Brain pericyte (primary cell): ENCODE measurements at regions not wholly inside any gene's neighbourhood (a gene's known extent, or its start where the extent isn't known, plus 50 kb on each side); places are given as distances from the start of the nearest gene placed in this dataset.

Experiments used
- DNase-seq: peaks from one replicate; pipeline ENCODE4 v3.0.0-alpha.2; 2012; ENCODE audit warnings: low read depth, low spot score

DNA sequence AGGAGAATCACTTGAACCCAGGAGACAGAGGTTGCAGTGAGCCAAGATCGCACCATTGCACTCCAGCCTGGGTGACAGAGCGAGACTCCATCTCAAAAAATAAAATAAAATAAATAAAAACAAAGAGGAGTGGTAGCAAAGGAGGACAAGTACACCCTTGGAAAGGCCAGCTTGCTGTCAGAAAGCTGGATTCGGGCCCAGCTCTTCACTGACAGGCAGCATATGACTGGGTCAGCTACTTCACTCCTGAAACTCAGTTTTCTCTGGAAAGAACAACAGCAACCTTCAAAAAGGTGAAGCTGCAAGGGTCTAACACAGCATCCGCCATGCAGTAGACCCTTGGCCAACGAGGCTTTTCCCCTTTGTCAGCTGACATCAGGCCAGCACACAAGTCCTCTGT is 156.0 kb upstream of the TIAM1 start:
- no peak for DNase-seq

DNA sequence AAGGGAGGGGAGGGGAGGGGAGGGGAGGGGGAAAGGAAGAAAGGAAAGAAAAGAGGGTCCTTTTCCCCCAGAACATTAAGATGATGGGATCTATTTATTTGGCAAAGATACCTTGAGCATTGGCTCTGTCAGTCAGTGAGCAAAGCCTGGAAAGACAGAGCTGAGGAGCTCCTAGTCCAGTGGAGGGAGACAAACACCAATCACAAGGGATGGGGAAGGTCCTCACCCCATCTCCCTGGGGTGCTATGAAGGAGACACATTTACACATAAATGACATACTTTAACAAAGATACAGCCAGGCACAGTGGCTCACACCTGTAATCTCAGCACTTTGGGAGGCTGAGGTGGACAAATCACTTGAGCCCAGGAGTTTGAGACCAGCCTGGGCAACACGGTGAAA is 154.9 kb upstream of the TIAM1 start:
- DNase-seq = no peak

DNA sequence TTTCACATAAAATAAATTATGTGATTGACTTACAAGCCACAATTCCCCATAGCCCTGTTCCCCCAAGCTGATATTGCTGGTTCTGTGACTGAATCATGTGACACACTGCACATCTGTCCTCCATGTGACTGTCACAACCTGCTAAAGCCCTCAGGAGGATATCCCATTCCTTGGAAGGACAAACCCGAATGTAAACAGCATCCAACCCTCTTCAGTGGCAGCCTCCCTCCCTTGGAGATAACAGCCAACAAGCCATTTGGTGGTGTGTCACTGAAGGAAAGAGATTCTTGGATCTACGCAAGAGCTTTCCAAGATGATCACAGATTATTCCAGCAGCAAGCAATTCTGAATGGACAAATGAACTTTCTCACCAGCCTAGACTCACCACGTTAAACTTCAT is 153.9 kb upstream of the TIAM1 start:
- DNase-seq = no peak

DNA sequence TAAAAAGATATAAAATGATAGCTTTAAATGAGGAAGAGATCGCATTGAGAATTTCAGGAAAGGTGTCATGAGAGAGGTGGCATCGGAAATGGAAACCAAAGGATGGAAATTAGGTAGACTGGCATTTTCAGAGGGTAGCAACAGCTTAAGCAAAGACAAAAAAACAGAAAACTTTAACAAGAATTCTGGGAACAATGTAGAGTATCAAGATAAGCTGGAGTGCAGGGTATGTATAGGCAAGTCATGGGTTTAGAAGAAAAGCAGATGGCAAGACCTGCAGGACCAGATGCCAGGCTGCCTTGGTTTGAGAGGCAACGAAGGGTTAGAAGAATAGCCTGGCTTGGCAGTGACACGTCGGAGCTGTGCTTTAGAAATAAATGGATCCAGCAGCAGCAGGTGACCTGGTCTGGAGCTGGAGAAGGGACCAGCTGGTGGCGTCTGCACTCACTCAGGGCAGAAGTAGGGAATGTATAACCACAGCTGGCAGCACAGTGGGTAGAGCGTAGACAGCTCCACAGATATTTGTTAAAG is 149.4 kb upstream of the TIAM1 start:
- DNase-seq = no peak

DNA sequence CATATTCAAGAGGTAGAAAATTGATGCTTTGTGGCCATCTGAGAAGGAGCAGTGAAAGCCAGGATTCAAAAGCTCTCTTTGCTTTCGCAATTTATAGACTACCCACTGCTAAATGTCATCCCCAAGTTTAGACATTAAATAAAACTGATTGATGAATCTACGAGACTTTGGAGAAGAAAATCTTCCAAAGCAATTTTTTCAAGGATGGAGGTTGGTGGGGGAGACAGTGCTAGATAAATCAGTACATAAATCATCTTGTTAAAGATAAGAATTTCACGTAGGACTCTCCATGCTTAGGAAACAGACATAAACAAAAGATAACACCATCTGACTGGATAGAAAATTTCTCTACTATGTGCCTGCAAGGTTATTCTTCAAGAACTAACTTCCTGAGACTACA is 147.6 kb upstream of the TIAM1 start:
- DNase-seq = no peak

DNA sequence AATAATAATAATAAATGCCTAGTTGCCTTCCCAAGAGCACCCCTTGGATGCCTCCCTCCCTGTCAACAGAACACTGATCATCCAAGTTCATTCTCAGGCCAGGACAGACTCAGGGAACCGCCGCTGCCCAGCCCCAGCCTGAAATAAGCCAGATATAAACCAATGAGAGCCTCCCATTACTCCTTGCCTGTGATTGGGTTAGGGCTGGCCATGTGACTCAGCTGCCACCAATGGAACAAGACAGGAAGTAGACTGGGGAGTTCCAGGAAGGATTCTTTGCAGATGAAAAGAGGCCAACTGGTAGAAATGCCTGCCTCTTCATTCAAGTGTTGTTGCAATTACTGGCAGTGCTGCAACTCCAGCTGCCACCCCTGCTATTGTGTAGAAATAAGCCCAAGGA is 146.4 kb upstream of the TIAM1 start:
- no peak for DNase-seq

DNA sequence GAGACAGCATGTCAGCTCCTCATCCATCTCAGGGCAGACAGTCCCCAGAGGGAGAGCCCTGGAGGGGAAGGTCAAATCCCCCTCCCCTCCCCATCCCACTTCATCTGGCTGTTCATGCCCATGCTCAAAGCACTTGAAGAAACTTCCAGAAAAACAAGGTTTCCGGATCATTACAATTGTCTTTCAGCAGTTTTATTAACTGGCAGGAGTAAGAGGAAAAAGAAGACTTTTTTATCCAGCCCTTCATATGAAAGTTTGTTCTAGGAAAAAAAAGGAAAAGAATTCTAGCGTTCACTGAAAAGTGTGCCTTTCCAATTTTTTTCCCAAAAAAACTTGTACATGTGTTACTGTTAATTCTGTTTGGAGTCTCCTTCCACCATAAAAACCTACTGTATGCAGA is 145.7 kb upstream of the TIAM1 start:
- no peak for DNase-seq

DNA sequence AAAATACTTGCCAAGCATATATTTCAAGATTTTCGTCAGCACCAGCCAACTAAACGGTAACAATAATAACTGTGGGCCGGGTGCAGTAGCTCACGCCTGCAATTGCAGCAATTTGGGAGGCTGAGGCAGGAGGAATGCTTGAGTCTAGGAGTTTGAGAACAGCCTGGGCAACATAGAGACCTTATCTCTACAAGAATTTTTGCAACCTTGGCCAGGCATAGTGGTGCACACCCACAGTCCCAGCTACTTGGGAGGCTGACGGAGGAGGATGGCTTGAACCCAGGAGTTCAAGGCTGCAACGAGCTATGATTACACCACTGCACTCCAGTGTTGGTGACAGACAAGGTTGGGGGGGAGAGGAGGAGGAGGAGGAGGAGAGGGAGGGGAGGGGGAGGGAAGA is 145.0 kb upstream of the TIAM1 start:
- no peak for DNase-seq

DNA sequence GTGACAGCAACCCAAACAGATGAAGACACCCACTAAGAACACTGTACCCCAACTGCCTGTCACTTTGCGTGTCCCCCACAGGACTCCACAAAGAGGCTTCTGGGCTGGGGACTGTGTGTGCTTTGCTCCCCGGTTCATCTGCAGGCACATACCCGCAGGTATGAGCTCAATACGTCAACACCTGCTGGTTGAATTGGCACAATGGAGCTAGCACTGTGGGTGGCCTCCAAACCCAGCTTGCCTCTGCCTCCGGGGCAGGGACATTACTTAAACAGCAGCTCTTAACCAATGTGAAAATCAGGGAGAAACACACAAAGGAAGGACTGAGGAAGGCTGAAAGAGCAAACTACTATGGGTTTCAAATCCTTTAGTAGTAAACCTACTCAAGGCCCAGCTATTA is 140.2 kb upstream of the TIAM1 start:
- no peak for DNase-seq

DNA sequence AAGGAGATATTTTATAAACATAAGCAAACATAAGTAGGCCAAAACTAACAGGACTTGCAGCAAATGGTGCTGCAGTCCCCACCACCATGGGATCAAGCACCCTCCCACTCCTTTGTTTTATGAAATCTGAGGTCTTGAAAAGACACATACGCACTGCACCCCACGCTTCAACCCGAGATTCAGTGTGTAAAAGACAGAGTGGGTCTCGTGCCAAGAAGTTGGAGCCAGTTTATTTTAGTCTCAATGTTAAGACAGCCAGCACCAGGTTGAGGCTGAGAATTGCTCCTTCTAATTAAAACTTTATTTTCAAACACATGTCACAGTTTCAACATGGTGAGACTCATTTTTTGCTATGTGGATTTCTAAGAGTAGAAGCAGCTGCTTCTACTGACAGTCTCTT is 139.1 kb upstream of the TIAM1 start:
- DNase-seq = no peak

DNA sequence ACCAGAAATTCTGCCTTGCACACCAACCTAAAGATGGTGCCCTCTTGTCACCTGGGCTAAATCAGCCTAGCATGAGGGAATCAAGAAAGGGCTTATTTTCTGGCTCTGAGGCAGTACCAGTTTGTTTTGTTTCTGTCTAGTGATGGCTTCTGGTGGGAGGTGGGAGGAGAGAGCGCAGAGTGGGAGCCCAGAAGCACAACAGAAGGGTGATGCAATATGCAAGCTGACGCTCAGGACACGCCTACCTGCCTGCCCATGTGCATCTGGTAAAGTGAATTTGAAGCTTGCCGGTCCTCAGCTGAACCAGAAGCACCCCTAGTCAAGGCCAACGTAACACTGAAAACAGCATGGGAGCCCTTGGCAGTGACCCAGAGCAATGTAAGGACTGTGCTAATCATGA is 138.4 kb upstream of the TIAM1 start:
- DNase-seq = no peak

DNA sequence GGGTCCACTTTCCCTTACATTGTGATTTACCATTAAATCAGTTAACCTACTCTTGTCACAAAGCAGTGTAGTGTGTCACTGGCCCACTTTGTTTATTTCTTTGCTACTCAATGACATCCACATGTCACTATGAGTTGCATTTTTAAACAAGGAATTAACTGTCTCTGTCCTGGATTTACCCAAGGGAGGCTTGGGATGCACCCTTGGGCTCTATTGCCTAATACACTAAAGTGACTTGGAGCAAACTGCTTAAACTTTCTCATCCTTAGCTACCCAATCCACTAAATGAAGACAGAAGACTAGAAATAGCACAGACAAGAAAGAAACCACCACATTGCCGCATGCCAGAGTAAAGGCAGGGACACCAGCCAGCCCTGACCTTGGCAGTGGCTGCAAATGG is 136.2 kb upstream of the TIAM1 start:
- no peak for DNase-seq

DNA sequence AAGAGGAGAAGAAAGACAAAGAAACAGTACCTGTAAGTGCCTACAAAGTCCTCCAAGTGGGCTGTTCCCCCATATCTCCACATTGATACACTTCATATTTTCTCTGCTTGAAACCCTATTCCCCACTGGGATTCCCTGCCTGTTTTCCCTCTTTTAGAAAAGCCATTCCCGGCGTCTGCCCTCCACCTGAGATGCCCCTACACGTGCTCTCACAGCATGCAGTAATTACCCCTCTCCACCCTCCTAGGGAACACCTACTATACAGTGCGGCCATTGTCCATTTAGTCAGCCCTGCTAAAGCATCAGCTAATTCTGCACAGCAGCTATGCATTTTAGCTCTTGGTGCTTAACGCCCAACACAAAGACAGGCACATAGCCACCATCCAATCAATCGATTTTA is 135.7 kb upstream of the TIAM1 start:
- no peak for DNase-seq

DNA sequence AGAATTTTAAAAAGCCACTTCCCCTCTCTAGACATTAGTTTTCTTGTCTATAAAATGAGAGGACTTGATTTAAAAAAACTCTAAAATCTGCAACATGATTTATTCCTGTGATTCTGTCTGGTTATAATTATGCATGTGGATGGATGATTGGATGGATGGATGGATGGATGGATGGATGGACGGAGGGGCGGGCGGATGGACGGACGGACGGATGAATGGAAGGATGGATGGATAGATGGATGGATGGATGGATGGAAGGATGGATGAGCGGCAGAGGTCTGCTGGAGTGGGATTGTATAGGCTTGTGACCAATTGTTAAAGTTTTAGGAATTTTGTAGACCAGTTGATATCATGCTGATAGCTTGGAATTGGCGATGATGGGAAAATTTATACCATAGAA is 135.2 kb upstream of the TIAM1 start:
- no peak for DNase-seq

DNA sequence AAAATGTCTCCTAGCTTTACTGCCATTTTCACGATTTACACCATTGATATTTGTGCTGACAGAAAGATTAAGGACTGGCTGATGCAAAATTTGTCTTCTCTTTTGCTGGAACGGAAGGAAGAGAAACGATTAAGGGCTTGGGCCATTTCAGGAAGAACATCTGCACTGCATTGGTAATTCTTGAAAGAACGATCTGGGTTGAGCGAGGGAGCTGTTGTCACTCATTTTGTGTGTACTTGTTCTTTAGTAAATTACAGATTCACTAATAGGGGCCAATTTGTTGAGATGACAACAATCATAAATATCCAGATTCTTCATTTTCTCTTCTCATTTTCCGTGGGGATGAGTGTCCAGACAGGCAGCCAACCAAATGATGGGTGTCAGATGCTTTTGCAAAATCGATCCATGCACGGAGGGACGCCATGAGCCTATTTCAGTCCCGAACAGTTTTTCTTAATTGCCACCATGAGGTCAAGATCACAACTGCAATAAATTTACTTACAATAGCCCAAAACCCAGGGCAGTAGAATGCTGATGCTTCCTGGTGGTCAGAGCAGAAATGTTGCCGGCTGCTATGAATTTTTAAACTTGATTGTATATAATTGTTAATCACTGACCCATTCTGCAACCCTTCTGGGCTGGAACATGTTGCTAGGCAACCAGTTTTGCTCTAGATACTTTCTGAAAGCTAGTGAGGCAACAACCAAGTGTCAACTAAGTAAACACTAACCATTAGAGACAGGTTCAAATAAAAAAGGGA is 132.4 kb upstream of the TIAM1 start:
- DNase-seq = no peak

DNA sequence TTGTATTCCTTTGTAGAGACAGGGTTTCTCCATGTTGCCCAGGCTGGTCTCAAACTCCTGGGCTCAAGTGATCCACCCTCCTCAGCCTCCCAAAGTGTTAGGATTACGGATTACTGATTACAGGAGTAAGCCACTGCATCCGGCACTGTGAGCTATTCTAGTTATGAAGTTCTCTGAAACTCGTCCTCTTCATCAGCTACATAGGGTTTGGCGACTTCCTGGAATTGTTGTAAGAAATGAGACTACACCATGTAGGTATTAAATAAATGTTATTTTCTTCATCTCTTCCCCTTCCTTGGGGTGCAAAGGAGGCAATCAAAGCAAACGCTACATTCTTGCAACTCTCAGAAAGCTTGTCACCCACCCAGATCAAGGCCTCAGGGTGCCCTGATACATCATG is 131.2 kb upstream of the TIAM1 start:
- no peak for DNase-seq

DNA sequence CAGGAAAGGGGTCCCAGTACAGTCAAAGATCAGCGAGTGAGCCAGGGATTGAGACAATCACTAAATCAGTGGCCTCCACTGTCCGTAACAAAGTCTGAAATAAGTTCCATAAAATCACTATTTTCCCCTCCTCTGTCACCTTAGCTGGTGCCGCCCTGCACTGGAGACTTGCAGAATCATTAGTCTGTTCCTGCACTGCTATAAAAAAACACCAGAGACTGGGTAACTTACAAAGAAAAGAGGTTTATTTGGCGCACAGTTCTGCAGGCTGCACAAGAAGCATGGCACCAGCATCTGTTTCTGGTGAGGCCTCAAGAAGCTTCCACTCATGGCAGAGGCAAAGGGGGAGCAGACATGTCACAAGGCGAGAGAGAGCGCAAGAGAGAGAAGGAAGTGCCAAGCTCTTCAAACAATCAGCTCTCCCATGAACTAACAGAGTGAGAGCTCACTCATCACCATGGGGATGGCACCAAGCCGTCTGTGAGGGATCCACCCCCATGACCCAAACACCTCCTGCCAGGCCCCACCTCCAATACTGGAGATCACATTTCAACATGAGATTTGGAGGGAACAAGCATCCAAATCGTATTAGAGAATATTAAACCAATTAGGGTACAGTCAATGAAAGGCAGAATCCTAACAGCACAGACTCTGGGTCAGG is 129.8 kb upstream of the TIAM1 start:
- DNase-seq = no peak

DNA sequence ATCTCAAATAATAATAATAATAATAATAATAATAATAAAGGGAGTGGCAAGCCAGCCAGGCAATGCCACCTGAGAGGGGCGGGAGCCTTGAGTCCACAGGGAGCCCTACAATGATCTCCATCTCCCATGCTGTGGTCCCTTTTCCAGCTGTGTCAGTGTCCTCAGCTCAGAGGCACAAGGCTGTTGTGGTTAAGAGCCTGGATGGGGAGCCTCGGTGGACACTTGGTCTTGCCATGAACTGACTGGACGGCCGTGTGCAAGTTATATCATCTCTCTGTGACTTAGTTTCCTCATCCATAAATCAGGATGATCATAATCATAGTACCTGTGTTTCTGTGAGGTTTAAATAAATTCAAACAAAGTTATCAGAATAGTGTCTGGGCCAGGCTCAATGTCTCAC is 127.8 kb upstream of the TIAM1 start:
- DNase-seq = no peak

DNA sequence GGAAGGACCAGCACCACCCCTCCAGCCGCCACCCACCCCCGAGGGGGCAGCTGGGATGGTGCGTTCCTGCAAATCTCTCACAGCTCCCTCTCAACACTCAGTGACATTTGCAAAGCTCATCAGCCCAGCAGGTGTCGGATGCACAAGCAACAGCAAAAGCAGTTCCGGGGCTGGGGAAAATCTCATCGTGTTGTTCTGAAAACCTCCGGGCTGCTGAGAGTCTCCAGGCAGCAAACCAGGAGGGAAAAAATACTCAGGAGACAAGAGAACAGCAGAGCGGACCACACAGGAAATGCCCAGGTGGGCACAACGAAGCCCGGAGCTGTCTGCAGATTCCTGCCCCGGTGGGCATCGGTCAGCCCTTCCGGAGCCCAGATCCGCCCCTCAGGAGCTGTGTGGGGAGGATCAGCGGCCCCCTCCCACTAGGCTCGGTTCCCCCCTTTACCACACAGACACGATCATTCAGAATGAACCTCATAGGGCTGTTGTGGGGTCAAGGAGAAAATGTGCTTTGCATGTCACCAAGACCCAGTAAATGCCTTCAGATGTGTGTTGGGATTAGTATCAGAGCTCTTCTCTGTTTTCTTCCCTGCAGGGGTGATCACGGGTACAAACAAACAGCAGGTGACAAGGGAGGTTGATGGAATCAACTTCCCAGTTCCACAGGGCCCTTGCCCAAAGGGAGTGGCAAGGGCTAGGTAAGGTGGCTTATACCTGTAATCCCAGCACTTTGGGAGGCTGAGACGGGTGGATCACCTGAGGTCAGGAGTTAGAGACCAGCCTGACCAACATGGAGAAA is 127.0 kb upstream of the TIAM1 start:
- DNase-seq = no peak

DNA sequence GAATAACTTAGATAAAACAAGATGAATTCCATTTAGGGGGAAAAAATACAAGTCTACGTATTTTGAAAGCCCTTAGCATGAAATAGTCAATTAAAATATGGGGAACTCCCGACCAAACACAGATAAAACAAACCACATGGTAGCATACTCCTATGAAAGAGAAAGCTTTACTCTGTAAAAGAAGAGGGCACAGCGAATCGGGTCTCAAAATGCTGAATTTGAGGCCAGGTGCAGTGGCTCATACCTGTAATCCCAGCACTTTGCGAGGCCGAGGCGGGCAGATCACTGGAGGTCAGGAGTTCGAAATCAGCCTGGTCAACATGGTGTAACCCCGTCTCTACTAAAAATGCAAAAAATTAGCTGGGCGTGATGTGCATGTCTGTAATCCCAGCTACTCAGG is 116.9 kb upstream of the TIAM1 start:
- no peak for DNase-seq

DNA sequence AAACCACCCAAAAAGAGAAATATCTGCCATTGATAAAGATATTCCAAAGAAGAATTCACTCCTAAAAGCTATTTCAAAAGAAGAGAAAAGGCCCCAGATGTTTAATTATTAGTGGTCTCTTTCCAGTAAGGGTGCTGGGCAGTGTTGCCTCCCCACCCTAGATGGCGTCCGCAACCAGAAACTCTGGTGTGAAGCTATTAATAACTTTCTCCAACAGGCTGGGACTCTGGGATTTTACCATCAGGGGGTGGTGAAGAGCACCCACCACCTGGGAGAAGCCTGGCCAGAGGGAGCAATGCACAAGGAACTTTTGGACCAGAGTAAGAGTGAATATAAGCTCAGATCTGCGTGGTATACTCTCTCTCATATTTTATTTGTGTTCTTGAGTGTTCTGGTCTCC is 115.4 kb upstream of the TIAM1 start:
- DNase-seq = no peak

DNA sequence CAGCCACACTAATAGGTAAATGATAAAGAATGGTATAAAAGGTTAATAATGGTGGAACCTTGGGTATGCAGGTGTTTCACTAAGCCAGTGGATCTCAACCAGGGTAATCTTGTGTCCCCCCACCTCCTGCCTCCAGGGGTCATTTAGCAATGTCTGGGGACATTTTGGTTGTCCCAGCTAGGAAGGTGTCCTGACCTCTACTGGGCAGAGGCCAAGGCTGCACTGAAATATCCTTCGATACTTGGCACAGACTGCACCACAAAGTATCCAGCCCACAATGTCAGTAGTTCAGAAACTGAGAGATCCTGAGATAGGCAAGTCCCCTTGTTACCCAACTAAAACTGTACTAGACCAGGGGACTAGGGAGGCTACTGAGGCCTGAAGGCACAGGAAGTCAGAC is 113.6 kb upstream of the TIAM1 start:
- no peak for DNase-seq

DNA sequence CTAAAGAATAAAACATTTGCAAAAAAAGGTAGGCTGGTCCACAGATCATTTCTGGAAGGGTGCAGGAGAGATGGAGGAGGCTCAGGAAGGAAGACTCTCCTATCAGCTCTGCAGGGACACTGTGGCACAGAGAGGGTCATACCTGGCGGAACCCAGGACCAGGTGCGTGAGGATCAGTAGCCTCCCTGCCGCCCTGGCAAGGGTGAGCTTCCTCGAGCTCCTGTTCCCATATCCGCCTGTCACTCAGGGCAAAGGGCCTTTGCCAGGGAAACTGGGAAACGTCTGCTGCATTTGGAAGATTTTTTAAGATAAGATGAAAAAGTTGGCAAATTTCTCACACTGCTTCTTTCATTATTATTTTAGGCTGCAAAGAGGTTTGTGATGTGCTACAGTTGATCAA is 112.1 kb upstream of the TIAM1 start:
- DNase-seq = no peak
